Epidermal melanocyte (primary cell): ENCODE measurements at regions not wholly inside any gene's neighbourhood (a gene's known extent, or its start where the extent isn't known, plus 50 kb on each side); places are given as distances from the start of the nearest gene placed in this dataset.

Source experiments
- DNase-seq: peaks from one replicate; pipeline ENCODE4 v3.0.0; 2011; ENCODE audit warnings: low spot score; ENCODE audit not compliant: insufficient read length

GRCh38 chr5:38718771-38719391 is 126.9 kb upstream of the OSMR start:
- no peak for DNase-seq

GRCh38 chr5:38719403-38719802 is 126.4 kb upstream of the OSMR start:
- DNase-seq, result no peak

DNA sequence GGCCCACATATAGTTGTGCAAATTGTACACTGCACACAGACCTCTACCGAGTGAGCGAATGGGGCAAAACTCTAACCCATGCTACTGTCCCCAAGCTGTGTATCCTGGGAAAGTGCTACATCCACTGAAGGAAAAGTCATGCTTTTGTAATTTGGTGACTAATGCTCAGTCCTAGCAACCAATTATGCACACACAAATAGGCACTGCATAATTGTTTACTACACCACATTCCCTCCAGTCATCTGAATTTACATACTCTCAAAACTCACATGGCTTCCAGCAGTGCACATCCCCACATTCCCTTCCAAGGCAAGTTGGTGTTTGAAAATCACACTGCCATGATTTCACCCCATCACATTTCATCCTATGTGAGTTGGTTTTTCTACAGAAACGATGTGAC is 125.9 kb upstream of the OSMR start:
- DNase-seq, result no peak

DNA sequence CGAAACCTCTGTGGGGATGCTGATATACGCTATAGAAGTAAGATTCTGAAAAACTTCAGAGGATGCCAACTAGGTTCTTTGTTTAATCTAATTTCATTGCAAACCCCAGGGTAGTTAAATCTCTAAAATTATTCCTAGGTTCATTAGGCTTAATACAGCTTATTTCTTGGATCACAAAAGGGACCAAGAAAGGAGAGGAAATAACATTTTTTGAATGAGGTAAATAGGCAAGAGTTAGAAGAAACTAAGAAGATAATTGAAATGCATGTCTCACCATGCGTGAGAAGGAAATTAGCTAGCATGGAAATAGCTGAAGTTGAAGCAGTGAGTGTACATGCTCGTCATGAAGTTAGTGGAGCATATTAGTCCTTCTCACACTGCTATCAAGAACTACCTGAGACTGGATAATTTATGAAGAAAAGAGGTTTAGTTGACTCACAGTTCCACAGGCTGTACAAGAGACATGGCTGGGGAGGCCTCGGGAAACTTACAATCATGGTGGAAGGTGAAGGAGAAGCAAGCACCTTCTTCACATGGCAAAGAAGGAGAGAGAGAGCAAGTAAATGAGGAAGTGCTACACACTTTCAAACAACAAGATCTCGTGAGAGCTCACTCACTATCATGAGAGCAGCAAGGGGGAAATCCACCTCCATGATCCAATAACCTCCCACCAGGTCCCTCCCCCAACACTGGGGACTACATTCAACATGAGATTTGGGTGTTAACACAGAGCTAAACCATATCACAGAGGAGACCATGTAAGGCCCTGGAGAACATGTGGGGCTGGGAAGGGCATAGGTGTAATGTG is 125.1 kb upstream of the OSMR start:
- DNase-seq, result no peak

DNA sequence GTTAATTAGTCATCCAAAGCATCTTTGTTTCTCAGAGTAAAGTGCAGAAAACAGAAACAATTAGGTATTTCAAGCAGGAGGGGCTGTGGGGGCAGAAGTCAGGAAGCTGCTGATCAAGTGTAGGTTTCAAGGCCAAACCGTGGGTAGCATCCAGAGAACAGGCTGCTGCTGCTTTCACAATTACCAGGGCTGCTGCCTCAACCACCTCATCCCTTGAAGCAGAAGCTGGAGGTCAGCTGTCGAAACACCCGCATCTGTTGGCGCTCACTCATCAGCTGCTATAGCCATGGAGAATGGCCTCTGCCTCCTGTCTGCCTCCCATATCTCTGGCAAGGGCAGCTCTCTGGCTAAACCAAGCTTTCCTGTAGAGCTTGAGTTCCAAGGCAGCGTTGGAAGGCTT is 122.9 kb upstream of the OSMR start:
- DNase-seq, result no peak

- DNase-seq, result no peak
Measured at GRCh38 chr5:38723426-38723825, 122.4 kb upstream of the OSMR start.

- no peak for DNase-seq
Measured at GRCh38 chr5:38724301-38725030, 121.3 kb upstream of the OSMR start.

GRCh38 chr5:38725371-38725865 is 120.4 kb upstream of the OSMR start:
- DNase-seq, result no peak

GRCh38 chr5:38726279-38726678 is 119.5 kb upstream of the OSMR start:
- DNase-seq, result no peak

- DNase-seq, result no peak
Measured at GRCh38 chr5:38728029-38728428, 117.8 kb upstream of the OSMR start.

DNA sequence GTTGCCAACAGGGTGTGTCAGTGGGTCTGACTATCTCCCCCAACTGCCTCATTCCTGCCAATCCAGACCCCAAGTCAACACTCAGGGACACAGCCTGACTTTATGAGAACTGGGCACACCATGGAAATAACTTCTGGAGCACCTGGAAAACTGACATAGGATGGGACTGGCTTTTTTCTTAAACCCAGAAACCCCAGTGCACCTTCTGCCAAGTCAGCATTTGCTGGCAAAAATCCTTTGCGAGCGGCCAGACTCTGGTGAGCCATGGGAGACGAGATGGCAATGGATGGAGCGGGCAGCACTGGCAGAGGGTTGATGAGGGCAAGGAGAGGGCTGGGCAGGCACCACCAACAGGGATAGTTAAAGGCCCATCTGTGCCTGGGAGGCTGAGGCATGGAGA is 114.4 kb upstream of the OSMR start:
- no peak for DNase-seq

DNA sequence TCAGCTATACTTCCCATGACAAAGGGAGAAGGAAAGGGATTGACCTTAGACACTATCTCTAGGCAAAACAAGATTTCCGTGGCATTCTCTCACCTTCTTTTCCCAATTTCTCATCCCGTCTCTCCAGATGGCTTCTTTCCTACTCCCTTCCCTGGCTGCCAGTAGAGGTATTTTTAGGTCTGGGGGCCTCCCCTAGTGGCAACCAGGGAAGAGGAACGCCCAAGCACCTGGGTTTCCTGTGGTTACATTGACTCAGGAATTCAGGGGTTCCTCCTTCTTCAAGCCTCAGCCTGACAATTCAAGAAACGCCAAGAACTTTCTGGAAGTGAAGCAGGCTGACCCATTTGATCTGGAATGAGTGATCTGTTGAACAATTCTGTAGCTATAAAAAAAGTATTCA is 111.5 kb upstream of the OSMR start:
- no peak for DNase-seq

- DNase-seq, result no peak
Measured at GRCh38 chr5:38736089-38736488, 109.7 kb upstream of the OSMR start.

GRCh38 chr5:38737976-38738375 is 107.8 kb upstream of the OSMR start:
- no peak for DNase-seq

DNA sequence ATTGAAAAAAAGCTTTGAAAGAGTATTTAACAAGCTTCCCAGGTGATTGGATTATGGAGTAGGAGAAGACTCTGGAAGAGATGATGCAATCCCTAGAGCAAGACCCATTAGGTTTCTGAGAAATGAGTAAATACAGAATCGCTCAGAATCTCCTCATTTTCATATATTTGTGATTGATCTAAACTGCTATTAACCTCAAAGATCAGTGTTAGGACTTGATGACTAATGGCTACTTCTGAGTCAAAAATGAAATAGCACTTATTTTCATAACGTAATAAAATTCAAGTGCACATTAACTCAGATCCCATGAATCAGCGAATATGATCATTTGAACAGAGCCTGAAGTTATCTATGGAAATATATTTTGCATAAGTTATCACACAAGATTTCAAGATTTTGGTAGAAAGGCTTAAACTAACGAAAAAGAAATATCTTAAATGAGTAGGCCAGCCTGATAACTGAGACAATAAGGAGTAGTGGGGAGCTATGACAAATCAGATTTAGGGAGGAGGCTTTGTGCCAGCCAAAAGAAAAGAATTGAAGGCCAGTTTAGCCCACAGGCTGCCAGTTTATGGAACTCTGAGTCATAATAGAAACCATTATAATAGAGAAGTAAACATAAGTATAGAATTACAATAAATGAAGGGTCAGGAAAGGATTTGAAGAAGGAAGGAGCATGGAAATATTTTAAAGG is 106.7 kb upstream of the OSMR start:
- no peak for DNase-seq

DNA sequence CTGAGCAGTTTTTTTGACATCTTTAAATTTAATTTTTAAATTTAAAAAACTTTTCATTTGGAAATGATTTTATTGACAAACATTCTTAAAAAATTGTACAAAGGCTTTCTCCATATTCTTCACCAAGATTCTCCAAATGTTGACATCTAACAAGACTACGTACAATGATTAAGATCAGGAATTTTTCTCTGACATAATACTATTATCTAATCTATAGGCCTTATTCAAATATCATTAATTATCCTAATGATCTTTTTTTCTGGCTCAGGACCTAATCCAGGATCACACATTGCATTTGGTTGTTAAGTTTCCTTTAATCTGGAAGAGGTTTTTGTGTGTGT is 106.1 kb upstream of the OSMR start:
- DNase-seq, result no peak

DNA sequence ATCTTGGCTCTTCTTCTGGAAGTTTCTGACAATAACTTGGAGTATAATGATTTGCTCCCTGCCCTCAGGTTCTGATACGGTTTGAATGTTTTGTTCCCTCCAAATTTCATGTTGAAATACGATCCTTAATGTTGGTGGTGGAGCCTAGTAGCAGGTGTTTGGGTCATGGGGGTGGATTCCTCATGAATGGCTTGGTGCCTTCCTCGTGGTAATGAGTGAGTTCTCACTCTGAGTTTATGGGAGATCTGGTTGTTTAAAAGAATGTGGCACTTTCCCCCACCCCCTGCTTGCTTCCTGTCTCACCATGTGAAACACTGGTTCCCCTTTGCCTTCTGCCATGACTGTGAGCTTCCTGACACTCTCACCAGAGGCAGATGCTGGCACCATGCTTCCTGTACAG is 103.0 kb upstream of the OSMR start:
- no peak for DNase-seq

GRCh38 chr5:38743562-38743961 is 102.2 kb upstream of the OSMR start:
- no peak for DNase-seq

DNA sequence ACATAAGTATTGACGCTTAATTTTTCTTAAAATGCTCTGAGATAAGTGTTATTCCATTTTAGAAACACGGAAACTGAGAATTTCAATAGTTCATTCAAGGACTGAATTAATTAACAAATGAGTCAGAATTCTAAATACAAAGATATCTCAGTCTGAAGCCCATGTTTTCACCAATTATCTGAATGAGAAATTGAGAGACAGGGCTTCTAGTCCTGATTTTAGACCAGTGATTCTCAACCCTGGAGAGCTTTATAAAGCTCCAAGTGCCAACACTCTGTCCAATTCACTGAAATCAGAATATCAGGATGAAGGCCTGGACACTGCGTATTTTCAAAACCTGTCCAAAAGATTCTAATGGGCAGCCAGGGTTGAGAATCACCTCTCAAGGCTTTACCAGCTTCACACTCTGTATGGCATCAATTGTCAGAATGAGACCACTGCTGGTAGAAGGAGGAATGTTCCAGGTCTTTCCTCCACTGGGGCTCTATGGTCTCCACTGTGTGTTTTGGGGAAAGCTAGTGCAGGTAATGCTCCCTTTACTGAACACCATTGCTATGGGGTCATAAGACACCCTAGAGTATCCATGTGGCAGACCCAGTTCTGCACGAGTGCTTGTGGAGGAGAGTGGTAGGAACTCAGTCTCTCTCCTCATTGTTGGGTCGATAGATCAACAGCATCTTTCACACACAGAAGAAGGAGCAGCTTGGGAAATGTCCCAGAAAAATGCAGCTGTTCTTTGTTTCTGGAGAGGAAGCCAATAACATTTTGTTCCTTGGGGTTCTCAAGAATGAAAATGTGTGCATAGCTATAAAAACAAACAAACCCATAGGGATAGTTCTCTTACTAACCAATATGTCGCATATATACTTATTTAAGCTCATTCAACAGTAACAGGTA is 99.7 kb upstream of the OSMR start:
- no peak for DNase-seq

- DNase-seq, result no peak
Measured at GRCh38 chr5:38749861-38750260, 96.0 kb upstream of the OSMR start.

GRCh38 chr5:38751103-38751502 is 94.7 kb upstream of the OSMR start:
- no peak for DNase-seq
